Glomerular endothelial cell (primary cell): ENCODE measurements at regions not wholly inside any gene's neighbourhood (a gene's known extent, or its start where the extent isn't known, plus 50 kb on each side); places are given as distances from the start of the nearest gene placed in this dataset.

ENCODE experiments used
- DNase-seq: peaks from one replicate; pipeline ENCODE4 v3.0.0-alpha.2; 2011; ENCODE audit warnings: low read depth, low spot score; ENCODE audit errors: extremely low read depth

DNA sequence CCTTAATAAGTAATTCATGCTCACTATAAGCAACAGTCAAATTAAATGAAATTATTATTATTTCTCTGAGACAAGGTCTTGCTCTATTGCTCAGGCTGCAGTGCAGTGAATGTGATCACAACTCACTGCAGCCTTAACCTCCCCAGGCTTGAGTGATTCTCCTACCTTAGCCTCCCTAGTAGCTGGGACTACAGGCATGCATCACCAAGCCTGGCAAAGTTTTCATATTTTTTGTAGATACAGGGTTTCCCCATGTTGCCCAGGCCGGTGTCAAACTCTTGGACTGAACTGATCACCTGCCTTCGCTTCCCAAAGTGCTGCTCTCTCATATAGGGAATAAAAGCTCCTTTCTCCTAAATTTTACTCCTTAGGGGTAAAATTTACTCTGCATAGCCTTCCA lies 74.9 kb upstream of the GAREM1 start:
- no peak for DNase-seq

DNA sequence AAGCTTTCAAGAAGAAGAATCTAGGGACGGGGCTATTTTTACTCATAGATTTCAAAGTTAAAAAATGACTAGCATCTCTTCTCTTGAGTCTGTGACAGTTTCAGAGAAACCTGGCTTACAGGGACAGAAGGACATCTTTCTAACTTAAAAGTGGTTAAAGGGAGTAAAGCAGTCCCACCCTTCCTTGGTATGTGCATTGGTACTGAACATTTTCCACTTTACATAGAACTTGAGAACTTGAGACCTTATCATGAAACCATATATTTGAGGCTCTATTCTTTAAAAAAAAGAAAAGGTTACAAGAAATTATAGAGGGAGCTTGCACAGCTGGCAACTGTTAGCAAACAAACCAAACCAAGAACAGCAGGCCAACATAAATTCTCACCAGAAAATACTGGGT lies 73.4 kb upstream of the GAREM1 start:
- no peak for DNase-seq

- DNase-seq = no peak
These were observed 71.6 kb upstream of the GAREM1 start for GRCh38 chr18:32542221-32542798.

- no peak for DNase-seq
These were observed 60.4 kb upstream of the GAREM1 start for GRCh38 chr18:32530947-32531651.

DNA sequence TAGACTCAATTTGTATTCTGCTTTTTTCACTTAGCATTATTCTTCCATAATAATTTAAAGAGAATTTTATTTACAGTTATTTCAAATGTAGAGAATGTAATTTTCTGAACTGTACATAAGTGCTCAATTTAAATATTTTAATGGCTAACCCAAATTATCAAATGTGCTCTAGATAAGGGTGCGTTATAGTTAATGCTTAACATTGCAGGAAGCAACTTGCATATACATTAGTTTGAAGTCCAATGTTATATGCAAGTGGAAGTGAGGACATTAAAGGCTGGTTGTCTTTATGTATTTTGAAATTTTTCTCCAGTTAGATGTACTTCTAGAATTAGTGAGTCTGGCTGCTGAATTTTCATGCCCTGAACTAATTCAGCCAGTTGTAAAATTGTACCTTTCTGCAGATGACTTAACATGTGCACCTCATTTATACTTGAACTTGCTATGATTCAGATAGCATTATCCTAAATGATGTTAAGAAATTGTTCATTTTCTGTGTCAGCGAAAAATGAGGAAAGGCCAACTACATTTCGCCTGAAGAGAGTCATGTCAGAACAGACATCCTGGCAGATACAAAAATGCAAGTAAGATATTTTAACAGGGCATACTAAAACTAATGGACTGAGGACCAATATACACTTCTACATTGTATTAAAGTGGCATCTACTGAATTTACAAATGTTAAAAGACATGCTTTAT lies 59.2 kb upstream of the GAREM1 start:
- DNase-seq = no peak

DNA sequence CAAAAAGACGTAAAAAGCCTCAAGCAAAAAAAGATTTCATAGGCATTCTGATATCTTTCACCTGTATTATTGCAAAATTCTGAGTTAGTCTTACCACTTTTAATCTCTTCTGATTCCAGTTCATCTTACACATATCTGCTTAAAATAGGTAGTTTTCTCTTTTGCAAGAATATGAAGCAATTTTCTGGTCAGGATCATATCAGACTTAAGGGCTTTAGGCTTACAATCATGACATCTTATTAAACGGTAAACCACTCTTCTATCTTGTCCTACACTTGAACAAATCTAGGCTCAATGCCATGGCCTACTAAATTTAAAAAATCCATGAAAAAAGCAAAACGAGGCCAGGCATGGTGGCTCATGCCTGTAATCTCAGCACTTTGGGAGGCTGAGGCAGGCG lies 50.1 kb upstream of the GAREM1 start:
- no peak for DNase-seq
